GM21423 (cell line): ENCODE measurements at regions not wholly inside any gene's neighbourhood (a gene's known extent, or its start where the extent isn't known, plus 50 kb on each side); places are given as distances from the start of the nearest gene placed in this dataset.

ENCODE experiments used
- ATAC-seq: cut with Tn5 transposase; IDR thresholded peaks from one replicate; pipeline ENCODE4 v1.9.1; 2021; ENCODE audit warnings: mild to moderate bottlenecking, moderate library complexity; ENCODE audit not compliant: unreplicated experiment

DNA sequence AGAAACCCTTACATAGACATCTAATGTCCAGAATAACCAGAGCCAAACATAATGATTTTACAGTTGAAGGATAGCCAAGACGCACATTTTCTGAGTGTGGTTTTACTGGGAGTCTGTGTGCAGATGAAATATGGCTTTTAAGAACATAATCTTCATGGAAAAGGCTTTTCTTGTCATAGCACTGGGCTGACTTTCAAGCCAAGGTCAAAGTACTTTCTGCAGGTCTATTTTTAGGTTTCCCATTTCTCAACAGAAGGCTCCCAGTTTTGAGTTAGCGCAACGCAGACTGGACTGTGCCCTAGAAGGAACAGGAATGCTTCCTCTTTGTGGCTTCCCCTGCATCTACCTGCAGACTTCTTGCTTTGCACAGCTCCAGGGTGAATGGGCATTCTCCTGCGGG lies 92.3 kb upstream of the UPP2 start:
- no peak for ATAC-seq

GRCh38 chr2:158006961-158007719 lies 94.5 kb upstream of the UPP2 start:
- ATAC-seq = no peak

DNA sequence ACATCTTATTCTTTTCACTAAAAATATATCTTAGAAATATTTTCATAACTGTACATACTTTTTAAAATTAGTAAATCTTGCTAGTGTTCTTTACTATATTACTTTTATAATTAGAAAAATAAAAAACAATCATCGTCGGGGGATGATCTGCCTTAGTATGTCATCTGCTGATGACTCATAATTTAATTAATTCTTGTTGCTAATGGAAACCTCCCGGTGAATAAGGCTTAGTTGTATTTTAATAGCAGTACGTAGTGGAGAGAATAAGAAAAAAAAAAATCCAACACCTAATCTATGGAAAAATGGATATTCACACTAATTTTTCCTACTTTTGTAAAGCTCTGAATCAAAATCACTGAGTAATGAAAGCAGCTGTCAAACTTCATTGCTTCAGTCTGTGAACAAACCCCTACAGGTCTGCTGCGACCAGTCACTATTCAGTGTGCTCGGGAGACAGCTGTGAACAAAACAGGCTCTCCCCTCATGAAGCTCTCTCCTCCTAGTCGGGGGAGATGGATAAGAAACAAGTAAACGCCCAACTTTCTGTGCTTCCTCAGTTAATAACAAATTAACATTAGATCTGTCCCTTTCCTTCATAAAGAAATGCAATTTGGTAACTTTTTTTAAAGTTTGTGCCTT lies 97.4 kb upstream of the UPP2 start:
- ATAC-seq = no peak

DNA sequence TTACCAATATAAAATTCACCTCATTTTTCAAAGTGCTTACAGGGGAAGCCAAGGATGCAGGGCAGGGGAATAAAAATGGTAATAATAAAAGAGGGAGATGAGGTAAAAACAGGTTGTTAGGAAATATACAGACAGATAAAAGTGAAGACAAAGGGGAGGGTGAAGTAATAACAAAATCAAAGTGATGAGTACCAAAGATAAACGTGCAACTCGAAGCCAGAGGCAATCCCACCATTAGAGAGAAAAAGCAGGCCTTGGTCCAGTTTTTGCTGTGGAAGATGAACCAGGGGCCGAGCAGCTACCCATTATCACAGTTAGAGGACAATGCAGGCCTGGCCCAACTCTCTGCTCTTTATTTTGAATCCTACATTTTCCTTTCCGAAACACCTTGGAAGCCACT lies 99.6 kb upstream of the UPP2 start:
- no peak for ATAC-seq

DNA sequence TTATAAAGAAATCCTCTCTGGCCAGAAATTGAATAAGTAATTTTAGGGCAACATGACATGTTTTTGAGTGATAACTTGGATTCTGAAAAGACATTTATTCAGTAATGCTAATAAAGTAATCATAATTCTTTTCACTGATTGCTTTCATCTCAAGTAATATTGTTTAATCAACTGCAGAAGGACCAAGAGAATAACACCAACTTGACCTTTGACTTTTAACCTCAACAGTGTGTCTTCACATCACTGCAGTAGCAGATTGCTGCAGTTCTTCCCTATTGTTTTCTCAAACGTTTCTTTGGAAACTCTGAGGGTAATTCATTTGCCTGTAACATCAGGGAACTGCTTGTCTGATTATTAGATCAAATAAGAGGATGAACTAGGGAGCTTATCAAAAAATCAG lies 104.9 kb upstream of the UPP2 start:
- no peak for ATAC-seq

- ATAC-seq = no peak
Measured at GRCh38 chr2:157995117-157995516, 106.6 kb upstream of the UPP2 start.

GRCh38 chr2:157991932-157992331 lies 109.7 kb upstream of the UPP2 start:
- ATAC-seq = no peak

GRCh38 chr2:157990173-157990572 lies 111.5 kb upstream of the UPP2 start:
- no peak for ATAC-seq

DNA sequence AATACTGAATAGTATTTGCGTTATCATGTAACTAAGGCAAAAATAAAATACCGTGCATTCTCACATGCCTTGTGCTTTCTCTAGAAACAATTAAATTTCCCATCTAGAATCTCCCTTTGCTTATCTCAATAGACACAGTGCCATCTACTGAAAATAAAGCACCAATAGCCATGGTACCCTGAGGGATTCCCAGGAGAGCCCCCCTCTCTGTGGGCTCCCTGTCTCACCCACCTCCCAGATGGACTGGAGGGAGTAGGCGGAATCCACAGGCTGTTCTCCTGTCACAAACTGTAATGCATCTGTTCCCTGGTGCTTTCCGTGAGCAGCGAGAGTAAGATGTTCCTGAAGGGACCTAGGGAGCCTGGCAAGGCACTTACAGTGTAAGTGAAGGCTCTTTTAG lies 112.4 kb upstream of the UPP2 start:
- ATAC-seq = no peak

- no peak for ATAC-seq
Measured at GRCh38 chr2:157986761-157987160, 110.6 kb upstream of the ACVR1 start.

DNA sequence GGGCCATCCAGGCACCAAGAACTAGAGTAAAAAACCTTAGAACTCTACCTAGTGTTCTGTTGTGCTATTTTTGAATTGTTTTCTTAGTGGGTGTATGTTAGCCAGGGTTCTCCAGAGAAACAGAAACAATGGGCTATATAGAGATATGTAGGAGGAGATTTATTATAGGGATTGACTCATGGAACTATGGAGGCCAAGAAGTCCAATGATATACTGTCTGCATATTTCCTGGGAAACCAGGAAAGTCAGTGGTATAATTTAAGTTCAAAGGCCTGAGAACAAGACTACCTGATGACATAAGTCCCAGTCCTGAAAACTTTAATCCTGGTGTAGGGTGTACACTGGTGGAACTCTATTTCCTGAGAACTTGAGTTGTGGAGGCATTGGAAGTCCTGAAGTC lies 108.7 kb upstream of the ACVR1 start:
- ATAC-seq = no peak

DNA sequence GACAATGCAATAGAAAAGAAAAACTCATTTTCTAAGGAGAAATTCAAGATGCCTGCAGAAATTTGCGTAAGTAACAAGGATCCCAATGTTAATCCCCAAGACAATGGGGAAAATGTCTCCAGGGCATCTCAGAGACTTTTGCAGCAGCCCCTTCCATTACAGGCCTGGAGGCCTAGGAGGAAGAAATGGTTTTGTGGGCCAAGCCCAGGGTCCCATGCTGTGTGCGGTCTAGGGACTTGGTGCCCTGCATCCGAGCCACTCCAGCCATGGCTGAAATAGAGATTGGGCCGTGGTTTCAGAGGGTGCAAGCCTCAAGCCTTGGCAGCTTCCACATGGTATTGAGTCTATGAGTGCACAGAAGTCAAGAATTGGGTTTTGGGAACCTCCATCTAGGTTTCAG lies 103.9 kb upstream of the ACVR1 start:
- no peak for ATAC-seq

- ATAC-seq = no peak
Measured at GRCh38 chr2:157971702-157972101, 95.6 kb upstream of the ACVR1 start.

- ATAC-seq = no peak
Measured at GRCh38 chr2:157967856-157968255, 91.7 kb upstream of the ACVR1 start.

- ATAC-seq = no peak
Measured at GRCh38 chr2:157959249-157959648, 83.1 kb upstream of the ACVR1 start.

DNA sequence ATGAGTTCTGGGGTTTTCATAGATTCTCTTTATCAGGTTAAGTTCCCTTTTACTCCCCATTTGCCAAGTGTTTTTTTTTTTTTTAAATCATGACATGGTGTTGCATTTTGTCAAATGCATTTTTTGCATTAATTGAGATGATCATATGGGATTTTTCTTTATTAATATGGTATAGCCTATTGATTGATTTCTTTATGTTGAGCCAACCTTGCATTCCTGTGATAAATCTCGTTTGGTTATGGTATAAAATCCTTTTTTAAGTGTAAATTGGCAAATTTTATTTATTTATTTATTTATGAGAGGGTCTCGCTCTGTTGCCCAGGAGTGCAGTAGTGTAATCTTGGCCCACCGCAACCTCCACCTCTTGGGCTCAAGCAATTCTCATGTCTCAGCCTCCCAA lies 81.5 kb upstream of the ACVR1 start:
- no peak for ATAC-seq

GRCh38 chr2:157952558-157952957 lies 76.4 kb upstream of the ACVR1 start:
- ATAC-seq = no peak

- no peak for ATAC-seq
Measured at GRCh38 chr2:157948856-157949255, 72.7 kb upstream of the ACVR1 start.

GRCh38 chr2:157946919-157947557 lies 70.9 kb upstream of the ACVR1 start:
- no peak for ATAC-seq

DNA sequence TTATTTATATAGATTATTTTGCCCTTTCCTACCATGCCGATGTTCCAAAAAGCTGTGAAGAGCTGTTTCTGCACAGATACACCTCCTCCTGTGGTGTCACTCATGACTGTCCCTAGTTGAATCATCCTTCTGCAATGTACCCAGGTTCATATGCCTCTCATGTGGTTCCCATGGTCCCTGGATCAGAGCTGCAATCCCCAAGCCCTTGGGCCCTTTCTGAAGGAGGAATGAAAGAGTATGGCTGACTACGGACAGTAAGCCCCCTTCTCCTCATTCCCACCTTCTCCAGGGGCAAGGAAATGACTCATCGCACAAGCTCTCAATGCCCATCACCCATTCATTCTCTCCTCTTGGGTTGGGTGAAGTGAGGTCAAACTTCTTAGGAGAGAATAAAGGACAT lies 63.9 kb upstream of the ACVR1 start:
- ATAC-seq = no peak

GRCh38 chr2:157938556-157938955 lies 62.4 kb upstream of the ACVR1 start:
- no peak for ATAC-seq

DNA sequence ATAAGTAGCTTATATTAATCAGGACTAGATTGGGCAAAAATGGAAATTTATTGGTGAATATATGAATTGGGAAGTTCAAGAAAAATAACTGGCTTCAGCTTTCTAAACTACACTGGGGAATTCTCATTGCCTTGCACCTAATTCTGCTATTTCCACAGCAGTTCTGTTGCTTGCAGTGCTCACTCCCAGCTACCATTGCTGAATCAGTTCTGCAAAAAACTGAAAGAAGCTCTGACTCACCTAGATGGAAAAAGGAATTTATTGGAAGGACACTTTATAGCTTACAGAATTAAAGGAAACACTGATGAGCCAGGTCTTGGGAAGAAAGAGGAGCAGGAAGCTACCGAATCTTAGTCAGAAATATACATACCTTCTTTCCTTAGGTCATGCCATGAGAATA lies 60.3 kb upstream of the ACVR1 start:
- no peak for ATAC-seq
